DOHH2 (cell line): ENCODE measurements at regions not wholly inside any gene's neighbourhood (a gene's known extent, or its start where the extent isn't known, plus 50 kb on each side); places are given as distances from the start of the nearest gene placed in this dataset.

ENCODE experiments used
- EZH2phosphoT487 ChIP-seq: fragments of 200-600 bp; sonication (generic); IDR thresholded peaks from 2 replicates; pipeline ENCODE4 v1.6.1; 2017; ENCODE audit warnings: borderline replicate concordance, mild to moderate bottlenecking, antibody characterized with exemption, low read length, moderate library complexity, mixed read lengths
- TF ChIP-seq, protein P1 (sequence below): fragments of 200-600 bp; sonication (generic); IDR thresholded peaks from one replicate; pipeline ENCODE4 v1.5.1; 2014; ENCODE audit warnings: antibody characterized with exemption, mild to moderate bottlenecking, low read depth, low read length; ENCODE audit not compliant: poor library complexity, severe bottlenecking

DNA sequence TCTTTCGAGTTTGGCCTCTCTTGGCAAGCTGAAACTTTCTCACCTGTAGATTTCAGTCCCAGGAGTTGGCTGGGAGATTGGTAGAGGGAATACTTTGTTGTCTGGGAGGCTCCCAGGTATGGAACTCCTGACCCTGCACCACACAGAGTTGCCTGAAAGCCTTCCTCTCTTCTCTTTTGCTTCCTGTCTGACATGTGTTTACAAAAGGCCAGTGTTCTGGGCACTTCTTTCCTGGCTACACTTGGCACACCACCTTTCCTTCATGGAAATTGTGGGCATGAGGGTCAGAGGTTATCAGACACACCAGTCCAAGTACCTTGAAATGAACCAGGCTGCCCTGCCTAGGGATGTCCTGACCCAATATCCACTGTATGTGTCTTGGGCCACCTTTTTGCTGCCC, 123.7 kb downstream of the ABHD5 start:
- TF ChIP-seq, protein P1, sequence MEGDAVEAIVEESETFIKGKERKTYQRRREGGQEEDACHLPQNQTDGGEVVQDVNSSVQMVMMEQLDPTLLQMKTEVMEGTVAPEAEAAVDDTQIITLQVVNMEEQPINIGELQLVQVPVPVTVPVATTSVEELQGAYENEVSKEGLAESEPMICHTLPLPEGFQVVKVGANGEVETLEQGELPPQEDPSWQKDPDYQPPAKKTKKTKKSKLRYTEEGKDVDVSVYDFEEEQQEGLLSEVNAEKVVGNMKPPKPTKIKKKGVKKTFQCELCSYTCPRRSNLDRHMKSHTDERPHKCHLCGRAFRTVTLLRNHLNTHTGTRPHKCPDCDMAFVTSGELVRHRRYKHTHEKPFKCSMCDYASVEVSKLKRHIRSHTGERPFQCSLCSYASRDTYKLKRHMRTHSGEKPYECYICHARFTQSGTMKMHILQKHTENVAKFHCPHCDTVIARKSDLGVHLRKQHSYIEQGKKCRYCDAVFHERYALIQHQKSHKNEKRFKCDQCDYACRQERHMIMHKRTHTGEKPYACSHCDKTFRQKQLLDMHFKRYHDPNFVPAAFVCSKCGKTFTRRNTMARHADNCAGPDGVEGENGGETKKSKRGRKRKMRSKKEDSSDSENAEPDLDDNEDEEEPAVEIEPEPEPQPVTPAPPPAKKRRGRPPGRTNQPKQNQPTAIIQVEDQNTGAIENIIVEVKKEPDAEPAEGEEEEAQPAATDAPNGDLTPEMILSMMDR: no peak
- no peak for TF ChIP-seq EZH2phosphoT487
